ENCODE measurements at regions not wholly inside any gene's neighbourhood (a gene's known extent, or its start where the extent isn't known, plus 50 kb on each side); places are given as distances from the start of the nearest gene placed in this dataset.

- DNase-seq, result no peak
- no peak for ATAC-seq
- Histone ChIP-seq H3K36me3 (no peaks in the 10 kb centered on the region), H3K27ac (no peak overlapping the region), H3K4me1 (no peaks in the 10 kb centered on the region), H3K9me3 (peaks cover 0 to 6% (median 0%) of the 10 kb centered on the region in 12 donors), H3K27me3 (no peaks in the 10 kb centered on the region), H3K4me3 (no peak overlapping the region)
- intact Hi-C loops (cut with DNase I), result no loop called here
- TF ChIP-seq, protein P1, sequence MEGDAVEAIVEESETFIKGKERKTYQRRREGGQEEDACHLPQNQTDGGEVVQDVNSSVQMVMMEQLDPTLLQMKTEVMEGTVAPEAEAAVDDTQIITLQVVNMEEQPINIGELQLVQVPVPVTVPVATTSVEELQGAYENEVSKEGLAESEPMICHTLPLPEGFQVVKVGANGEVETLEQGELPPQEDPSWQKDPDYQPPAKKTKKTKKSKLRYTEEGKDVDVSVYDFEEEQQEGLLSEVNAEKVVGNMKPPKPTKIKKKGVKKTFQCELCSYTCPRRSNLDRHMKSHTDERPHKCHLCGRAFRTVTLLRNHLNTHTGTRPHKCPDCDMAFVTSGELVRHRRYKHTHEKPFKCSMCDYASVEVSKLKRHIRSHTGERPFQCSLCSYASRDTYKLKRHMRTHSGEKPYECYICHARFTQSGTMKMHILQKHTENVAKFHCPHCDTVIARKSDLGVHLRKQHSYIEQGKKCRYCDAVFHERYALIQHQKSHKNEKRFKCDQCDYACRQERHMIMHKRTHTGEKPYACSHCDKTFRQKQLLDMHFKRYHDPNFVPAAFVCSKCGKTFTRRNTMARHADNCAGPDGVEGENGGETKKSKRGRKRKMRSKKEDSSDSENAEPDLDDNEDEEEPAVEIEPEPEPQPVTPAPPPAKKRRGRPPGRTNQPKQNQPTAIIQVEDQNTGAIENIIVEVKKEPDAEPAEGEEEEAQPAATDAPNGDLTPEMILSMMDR (IDR thresholded peaks at IDR 0.05), result no peak
- no peak for TF ChIP-seq POLR2A (IDR thresholded peaks at IDR 0.05)
- WGBS, 4 donors, result 64 to 78% (median 73%) methylated on average over 3 of the region's 3 CpGs
These were observed 467.1 kb downstream of the LMO4 start for GRCh38 chr1:87795615-87796337.

GRCh38 chr1:87796471-87796901 lies 467.8 kb downstream of the LMO4 start:
- 83 to 88% (median 86%) methylated on average over 9 of the region's 9 CpGs for WGBS, 4 donors
- no peak overlapping the region for H3K27ac ChIP-seq
- peaks cover 0 to 7% (median 0%) of the 10 kb centered on the region in 12 donors for H3K9me3 ChIP-seq
- DNase-seq, result no peak
- H3K36me3 ChIP-seq, result no peaks in the 10 kb centered on the region
- no peak overlapping the region for H3K4me3 ChIP-seq
- no peaks in the 10 kb centered on the region for H3K4me1 ChIP-seq
- no peaks in the 10 kb centered on the region for H3K27me3 ChIP-seq
- intact Hi-C loops (cut with DNase I), result no loop called here
- ATAC-seq, result no peak
- TF ChIP-seq, protein P1 (IDR thresholded peaks at IDR 0.05), result no peak
- no peak for TF ChIP-seq POLR2A (IDR thresholded peaks at IDR 0.05)

- 81 to 90% (median 84%) methylated on average over 7 of the region's 7 CpGs for WGBS, 4 donors
- ATAC-seq (no peak), DNase-seq (no peak)
- H3K9me3 ChIP-seq, result peaks cover 0 to 7% (median 0%) of the 10 kb centered on the region in 12 donors
- H3K36me3 ChIP-seq, result no peaks in the 10 kb centered on the region
- intact Hi-C loops (cut with DNase I), result no loop called here
- H3K27me3 ChIP-seq, result no peaks in the 10 kb centered on the region
- no peaks in the 10 kb centered on the region for H3K4me1 ChIP-seq
- no peak overlapping the region for H3K4me3 ChIP-seq
- H3K27ac ChIP-seq, result no peak overlapping the region
- TF ChIP-seq POLR2A (IDR thresholded peaks at IDR 0.05), result no peak
- TF ChIP-seq, protein P1 (IDR thresholded peaks at IDR 0.05), result no peak
These were observed 470.8 kb downstream of the LMO4 start for GRCh38 chr1:87799451-87799850.

GRCh38 chr1:87800006-87800405 lies 471.3 kb downstream of the LMO4 start:
- Histone ChIP-seq H3K27ac (no peak overlapping the region), H3K27me3 (no peaks in the 10 kb centered on the region), H3K4me1 (no peaks in the 10 kb centered on the region), H3K36me3 (no peaks in the 10 kb centered on the region), H3K4me3 (no peak overlapping the region), H3K9me3 (peaks cover 0 to 7% (median 0%) of the 10 kb centered on the region in 12 donors)
- no peak for TF ChIP-seq POLR2A (IDR thresholded peaks at IDR 0.05)
- TF ChIP-seq, protein P1 (IDR thresholded peaks at IDR 0.05), result no peak
- intact Hi-C loops (cut with DNase I), result no loop called here
- ATAC-seq, result no peak
- DNase-seq, result no peak
